Stimulated activated CD4-positive, alpha-beta T cell treated with anti-CD3 and anti-CD28 coated beads, Interleukin-12 subunit alpha, Interleukin-12 subunit beta, amount 100 ng/mL, for 4 hours (primary cell): ENCODE measurements at regions not wholly inside any gene's neighbourhood (a gene's known extent, or its start where the extent isn't known, plus 50 kb on each side); places are given as distances from the start of the nearest gene placed in this dataset.

Experiments
- DNase-seq: peaks from one replicate; pipeline ENCODE4 v3.0.0-alpha.2; 2020

DNA sequence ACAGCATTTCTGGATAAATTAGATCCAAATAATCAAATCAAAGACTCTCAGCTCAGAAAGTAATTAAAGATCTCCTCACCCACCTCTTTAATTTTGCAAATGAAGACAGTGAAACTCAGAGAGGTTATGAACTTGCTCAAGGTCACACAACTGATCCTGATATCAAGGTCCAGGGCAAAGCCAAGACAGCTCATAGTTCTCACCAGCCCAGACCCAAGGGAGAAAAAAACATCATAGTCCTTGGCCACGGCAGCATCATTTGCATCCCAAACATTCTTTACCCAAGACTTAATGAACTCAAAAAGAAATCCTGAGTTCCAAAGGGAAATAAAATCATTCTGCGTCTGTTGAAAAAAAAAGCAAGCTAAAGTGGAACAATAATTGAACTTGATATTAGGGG, 112.1 kb downstream of the DAD1 start:
- no peak for DNase-seq

DNA sequence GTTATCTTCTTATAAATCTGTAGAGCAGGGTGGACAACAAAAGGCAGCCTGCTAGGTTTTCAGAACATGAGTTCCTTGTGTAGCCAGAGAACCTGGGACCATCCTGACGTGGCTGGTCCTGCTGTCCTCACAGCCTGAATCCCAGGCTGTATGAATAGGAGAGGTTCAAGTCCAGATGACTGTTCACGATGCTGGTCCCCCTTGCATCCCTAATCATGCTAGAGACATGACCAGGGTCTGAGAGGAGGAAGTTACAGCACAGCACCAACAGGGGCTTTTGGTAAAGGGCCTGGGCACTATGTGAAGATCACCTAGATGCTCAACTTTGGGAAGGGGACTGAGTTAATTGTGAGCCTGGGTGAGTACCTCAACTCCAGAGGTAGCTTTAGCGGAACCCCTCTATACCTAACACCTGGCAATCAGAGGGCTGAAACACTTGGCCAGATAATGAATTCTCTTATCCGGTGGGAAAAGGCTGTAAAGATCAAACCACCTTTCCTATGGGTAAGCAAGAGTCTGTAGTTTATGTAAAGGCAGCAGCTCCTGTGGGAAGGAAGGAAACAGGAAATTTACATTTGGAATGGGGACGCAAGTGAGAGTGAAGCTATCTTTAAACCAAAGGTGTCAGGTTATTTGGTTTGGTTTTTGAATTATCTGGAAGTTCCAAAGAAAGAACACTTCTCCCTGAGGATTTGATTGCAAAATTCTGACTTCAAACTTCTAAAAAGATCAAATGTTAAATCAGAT, 112.8 kb downstream of the DAD1 start:
- no peak for DNase-seq

DNA sequence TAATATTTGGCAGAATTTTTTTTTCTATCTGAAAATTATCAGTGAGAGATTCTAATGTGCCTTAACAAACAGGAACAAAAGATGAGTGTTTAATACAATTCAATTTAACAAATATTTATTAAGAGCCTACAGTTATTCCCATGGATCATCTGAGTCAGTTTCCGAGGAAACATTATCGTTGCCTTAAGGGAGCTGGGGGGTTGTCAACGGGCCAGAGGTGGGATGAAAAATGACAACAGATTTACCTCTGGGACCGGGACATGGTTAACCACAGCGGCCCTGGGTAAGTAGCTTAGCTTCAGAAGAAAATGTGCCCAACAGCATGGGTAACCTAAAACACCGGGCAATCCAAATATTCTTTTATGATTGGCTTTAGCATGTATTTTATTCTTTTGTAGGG, 113.6 kb downstream of the DAD1 start:
- no peak for DNase-seq

DNA sequence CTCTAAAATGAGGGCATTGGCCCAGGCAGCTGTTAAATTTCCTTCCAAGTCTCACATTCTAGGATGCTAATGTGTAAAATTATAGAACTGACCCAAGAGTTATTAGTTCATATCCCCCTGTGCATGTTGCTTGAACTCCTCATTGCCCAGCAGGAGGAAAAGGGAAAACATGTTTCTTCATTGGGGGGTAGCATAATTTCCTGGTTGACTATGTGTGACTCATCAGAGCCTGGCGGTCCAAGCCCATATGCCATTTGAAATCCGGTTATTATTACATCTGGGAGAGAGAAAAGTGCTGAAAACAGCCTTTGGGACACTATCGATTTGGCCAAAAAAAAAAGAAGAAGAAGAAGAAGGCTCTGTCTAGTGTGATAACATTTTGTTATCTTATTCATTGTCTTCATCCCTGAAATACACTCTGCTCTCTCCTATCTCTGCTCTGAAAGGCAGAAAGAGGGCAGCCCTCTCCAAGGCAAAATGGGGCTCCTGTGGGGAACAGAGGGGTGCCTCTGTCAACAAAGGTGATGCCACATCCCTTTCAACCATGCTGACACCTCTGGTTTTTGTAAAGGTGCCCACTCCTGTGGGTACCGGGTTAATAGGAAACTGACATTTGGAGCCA, 114.2 kb downstream of the DAD1 start:
- DNase-seq: no peak

DNA sequence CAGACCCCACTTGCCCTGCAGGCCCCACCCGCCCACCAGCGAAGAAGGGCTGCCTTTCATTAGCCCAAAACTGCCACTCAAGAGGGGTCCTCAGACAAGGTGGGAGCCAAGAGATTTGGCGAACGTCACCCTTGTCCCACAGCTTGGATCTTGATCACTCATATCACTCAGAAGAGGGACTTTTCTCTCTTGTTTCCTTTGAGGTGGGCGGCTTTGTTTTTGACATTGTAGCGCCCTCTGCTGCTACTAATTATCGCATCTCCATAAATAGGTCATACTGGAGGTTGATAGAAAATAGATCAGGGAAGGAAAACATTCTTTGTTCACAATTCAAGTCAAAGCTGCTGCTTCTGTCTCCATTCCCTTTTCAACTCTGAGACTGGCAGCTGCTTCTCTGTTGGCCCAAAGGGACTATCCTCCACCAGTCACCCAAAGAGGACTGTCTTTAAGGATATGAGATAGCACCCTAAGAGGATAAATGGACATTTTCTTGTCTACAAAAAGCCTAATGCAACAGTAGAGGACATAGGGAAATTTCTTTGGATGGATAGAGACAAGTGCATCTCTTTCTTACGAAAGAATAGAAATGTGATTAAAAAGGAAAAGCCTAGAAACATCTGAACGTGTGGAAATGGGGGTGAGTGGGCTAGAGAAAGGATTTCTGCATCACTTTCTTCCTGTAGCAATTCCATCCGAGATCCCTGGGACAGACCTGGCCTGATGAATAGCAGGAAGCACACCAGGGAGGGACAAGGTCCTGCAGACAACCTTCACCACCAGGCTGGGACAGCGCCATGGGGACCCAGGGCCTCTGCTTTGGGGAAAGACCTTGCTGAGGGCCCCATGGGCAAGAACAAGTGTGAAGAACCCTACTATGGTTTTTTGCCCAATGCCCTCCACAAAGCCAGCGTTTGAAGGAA, 115.8 kb downstream of the DAD1 start:
- DNase-seq: no peak

DNA sequence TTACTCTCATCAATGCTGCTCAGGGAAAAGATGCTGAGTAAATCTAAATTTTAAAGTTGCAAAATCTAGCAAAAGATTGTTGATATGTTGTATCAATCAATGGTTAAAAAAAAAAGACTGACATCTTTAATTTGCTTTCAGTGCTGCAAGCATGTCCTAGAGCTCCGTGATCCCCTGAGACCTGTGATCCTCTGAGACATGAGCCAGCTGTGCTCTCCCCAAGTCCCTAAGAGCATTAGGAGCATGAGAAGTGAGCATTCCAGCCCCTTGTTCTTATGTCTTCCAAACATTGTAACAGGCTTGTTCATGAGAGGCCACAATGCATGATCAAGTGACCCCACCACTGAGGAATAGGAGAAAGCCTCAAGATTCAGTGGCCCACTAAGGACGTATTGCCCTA, 116.6 kb downstream of the DAD1 start:
- DNase-seq: no peak

DNA sequence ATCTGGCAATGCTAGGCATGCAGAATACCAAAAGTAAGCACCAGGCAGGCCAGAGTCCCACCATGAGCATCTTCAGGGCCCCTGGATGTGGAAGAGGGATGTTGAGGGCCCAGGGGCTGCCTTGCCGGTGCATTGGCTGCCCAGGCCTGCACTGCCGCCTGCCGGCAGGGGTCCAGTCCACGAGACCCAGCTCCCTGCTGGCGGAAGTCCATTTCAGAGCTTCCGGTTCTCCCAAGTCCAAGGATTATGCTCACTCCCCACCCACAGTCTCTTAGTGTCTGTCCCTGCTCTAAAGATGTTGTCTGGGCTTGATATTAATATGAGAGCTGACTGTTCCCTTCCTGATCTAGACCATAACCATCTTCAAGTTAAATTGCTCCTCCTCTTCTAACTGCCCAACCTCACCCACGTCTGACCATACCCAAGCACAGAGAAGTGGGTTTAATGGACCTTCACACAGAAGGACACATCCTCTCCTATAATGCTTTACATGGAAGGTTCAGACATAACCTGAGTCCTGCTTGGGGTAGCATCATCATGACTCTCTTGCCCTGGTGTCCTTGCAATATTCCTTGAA, 117.4 kb downstream of the DAD1 start:
- no peak for DNase-seq

DNA sequence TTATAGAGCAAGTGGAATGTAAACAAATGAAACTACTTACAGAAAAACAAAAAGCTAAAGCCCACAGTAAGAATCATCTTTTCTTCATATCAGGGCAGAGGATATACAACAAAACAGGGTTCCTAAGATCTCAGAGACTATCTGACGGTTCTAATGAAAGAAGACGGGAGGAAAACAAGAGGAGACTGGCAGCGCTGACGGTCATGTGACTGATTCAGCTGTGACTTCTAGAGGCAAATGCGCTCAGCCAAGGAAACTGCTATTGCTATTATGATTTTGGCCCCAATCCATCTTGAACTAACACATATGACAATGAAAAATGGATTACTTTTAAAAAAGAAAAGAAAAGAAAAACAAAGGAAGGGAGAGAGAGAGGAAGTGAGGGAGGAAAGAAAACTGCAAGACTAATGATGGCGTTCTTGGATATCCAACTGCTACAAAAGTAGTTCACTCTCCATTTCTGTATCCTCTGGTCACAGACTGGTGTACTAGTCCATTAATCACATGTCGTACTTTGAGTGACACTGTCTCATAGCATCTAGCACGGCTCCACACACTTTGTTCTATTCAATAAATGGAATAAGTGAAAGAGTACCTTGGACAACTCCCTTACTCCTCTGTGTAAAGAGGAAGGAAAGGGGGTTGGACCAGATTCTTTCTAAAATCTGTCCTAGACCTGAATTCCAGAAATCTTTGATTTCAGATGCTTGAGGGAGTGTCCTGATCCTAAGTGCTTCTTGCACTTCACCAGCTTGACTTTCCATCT, 119.3 kb downstream of the DAD1 start:
- no peak for DNase-seq

DNA sequence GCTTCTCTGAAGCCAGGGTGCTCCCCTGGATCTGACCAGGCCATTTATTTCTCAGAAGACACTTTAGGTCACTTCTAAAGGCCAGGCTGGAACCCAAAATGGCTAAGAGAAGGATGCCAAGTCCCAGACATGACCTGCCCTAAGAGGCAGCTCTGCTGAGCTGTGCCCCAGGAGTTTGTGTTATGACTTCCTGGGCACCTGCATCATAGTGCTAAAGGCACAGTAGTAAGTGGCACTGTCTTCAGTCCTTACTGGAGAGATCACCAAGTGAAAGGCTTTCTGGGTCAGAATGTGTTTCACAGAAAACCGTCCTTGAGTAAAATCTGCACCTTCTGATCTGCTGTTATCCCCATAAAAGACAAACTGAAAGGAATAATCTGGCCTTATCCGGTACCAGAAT, 120.2 kb downstream of the DAD1 start:
- no peak for DNase-seq

DNA sequence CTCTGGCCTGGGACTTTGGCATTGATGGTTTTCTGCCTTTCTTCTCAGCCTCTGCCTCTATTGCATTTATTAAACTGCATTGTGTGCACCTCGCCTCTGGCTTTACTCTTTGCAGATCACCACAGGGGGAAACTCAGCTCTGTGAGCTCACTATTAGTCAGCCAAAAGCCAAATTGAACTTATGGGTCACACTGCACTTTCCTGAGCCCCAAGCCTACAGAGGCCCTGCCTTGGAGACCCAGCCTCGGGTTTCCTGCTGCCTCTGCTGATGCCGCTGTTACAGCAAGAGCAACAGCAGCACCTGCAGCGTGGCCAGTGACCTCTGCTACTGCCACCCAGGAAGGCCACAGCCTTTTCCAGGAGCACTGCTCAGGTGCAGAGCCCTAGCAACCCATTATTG, 122.5 kb downstream of the DAD1 start:
- DNase-seq: no peak

DNA sequence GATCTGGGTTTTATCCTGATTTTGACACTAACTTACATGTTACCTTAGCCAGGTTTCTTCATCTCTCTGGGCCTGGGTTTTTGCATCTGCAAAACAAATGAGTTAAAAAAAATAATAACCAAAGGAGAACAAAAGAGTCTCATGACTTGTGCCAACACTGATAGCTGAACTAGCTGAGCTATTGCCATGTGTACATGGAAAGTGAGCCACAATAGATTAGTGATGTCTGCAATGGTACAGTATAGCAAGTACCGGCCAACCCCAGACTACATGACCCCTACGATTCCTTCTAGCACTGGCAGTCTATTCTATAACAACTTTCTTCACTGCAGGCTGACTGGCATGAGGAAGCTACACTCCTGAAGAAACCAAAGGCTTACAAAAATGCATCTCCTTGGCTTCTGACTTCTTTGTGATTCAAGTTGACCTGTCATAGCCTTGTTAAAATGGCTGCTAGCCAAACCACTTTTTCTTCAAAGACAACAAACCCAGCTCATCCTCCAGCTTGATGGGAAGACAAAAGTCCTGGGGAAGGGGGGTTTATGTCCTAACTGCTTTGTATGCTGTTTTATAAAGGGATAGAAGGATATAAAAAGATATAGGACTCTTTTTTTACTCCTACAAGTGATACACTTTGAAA, 123.7 kb downstream of the DAD1 start:
- no peak for DNase-seq

DNA sequence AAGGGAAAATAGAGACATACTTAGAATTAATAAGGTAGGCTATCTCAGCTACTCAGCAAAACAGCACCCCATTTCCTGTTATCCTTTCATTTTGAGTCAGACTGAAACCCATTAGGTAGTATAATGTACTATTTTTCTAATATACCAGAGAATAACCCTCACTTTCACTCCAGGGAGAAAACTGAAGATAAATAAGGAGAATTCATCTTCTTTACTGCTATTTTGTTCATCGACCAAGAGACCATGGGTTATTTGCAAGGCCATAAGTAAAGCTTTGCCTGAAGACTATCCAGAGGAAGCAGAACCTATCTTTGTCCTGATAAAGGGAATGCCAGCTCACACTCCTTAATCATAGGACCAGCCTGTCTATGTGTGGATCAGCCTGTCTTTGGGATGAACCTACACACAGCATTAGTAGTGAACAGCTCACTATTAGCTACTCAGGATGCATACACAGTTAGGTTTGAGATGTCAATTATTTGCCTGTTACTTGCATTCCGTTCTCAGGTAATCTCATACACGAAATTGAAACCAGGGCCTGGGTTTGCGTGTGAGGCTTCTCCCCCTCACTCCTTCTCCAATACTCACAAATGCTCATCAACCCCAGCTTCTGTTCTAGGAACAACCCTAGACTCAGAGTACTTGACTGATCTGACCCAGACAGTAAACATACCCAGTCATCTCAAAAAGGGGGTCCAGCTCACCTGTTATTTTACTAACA, 124.4 kb downstream of the DAD1 start:
- DNase-seq: no peak

DNA sequence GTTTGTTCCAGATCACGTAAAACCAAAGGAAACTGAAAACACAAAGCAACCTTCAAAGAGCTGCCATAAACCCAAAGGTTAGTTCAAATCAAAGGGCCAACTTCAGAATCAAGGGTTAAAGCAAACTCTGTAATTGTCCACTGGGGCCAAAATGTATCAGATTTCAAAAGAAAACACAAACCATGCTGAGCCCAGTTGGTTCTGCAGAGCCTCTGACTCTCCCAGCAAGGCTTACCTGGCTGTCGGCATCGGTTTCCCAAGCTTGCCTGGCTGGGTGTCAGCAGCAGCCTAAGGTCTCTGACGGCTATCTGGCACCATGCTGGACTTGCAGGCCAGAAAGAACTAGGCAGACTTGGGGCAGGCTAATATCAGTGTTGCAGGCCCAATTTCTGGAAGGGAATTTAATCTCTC, 125.3 kb downstream of the DAD1 start:
- DNase-seq: no peak

DNA sequence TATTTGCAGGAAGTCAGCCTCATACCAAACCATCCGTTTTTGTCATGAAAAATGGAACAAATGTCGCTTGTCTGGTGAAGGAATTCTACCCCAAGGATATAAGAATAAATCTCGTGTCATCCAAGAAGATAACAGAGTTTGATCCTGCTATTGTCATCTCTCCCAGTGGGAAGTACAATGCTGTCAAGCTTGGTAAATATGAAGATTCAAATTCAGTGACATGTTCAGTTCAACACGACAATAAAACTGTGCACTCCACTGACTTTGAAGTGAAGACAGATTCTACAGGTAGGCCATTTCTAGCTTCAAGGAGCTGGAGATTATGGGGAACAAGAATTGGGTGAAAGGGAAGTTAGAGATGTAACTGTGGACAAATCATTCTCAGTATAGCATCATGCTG, 126.1 kb downstream of the DAD1 start:
- no peak for DNase-seq

DNA sequence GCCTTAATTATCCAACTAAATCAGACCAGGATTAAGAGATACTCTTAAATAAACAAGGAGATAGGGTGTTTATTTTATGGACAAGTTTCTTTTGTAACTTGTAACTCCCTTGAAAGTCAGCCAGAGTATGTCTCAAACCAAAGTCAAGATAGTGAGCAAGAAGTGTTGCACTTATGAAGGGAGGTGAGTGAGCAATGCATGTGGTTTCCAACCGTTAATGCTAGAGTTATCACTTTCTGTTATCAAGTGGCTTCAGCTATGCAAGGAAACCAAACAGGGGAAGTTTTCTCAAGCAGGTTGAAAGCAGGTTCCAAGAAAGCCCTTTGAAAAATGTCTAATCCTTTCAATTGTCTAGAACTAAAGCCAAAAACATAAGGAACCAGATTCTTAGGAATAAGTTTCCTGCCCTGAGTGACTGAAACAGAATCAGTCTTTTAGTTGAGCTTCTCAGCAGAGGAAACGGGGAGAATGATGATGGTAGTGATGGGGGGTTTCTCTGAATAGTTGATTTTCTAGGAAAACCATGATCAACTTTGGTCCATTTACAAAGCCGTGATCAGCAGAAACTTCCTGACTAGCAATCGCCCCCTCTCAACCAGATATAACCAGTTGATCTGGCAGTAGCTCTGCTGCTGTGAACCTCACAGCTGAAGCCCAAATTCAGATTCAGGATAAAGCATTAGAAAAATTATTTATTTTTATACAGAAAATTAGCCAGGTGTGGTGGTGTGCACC, 128.4 kb downstream of the DAD1 start:
- no peak for DNase-seq

DNA sequence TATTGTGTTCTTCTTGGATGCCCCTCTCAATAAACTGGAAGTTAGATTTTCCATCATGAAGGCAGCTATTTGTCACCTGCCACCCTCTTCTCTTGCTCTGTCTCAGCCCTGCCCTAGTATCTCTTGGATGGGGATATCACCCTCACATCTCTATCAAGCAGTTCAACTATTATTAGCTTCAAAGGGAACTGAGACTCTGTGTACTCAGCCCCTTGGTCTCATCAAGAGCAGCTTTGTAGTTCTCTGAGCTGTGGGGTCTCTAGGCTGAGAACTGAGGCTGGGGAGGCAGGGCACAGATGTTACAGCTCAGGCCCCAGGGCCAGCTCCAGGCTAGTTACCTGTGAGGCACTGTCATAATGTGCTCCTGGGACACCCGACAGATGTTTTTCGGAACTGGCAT, 130.3 kb downstream of the DAD1 start:
- DNase-seq: no peak

DNA sequence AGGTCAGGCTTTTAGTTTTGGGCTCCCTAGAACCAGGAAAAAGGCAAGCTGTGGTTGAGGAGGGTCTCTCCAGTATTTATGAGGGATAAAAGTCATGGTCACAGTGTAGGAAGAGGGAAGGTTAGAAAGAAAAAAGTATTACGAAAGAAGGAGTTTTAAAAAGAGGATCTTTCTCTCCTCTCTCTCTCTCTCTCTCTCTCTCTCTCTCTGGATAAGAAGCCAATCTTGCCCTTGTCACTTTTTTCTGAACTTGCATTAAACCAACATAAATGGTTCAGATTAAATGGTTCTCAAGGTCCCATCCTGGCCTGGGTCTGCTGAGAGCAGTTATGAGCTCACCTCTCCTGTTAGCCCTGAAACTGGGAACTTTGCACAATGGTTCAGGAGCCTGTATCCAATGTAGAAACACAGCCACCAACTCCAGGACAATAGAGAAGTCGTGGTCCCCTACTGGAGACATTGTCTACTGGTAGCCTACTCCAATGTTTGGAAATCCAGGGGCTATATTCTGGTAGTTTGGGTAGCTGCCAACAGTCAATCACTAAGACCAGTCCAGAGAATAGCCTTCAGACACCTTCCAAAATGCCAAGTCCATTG, 131.9 kb downstream of the DAD1 start:
- DNase-seq: no peak

DNA sequence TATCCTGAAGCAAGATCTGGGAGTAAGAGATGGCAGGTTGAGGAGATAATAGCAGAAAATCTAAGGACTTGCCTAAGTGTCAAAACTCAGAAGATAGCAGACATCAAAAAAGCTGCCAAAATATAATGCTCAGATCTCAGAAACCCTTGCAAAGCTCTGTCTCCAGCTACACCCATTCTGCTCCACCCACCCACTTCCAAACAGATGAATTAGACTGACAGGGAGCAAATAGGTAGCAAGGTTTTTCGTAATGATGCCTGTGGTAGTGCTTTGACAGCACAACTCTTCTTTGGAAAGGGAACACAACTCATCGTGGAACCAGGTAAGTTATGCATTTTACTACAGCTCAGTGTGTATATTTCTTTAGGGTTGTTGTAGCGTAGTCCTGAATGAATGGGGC, 132.6 kb downstream of the DAD1 start:
- DNase-seq: no peak

DNA sequence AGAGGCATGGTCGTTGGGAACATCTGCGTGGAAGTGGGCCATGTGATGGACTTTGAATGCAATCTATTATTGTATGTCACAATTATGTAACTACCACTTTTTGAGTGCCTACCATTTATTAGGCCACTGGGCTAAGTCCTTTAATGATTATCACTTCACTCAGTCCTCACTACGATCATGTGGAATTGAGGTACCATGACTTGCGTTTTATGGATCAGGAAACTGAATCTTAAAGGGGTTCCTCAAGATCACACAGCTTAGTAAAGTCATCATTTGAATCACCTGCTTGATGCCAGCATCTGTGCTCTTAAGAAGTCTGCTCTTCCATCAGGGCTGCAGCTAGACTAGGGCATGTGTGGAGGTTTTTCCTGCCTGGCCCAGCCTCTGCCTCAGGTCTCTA, 136.7 kb downstream of the DAD1 start:
- no peak for DNase-seq

DNA sequence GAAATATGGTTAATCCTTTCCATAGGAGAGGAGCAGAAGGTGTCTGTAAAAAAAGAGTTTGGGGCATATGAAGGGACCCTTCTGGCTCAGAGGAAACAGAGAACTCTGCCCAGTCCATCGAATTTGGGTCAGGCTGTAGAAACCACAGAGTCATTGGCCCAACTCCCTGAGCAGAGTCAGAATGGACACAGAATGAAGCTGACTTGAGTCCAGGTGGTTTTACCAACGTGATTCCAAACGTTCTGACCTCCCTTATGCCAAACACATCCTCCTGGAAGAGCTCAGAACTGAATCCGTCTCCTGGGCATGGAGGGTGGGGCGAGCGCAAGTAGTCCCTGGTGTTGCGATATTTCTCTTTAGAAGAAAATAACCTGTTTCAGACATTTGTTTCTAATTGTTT, 138.8 kb downstream of the DAD1 start:
- no peak for DNase-seq

DNA sequence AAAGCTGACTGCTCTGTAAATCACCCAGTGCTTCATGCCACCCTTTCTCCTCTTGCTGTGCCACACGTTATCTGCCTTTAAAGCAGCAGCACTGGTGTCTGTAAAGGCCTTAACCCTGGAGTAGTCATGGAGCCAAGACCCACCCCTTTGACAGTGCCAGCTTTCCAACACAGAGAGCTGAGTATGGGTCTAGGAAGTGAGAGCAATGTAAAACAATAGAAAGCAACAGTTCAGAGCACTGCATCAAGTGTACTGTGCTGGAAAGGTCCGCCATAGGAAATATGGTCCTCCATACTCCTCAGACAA, 139.5 kb downstream of the DAD1 start:
- no peak for DNase-seq
